Lower lobe of right lung (tissue), 2 donors: ENCODE measurements at regions not wholly inside any gene's neighbourhood (a gene's known extent, or its start where the extent isn't known, plus 50 kb on each side); places are given as distances from the start of the nearest gene placed in this dataset.

Experiments used
- ATAC-seq, 2 donors: fragments of 200-7000 bp; cut with Tn5 transposase; one replicate each; pipeline ENCODE4 v1.9.1; 2020 to 2022; ENCODE audit warnings: mild to moderate bottlenecking in 2 of 2, moderate library complexity in 2 of 2
- DNase-seq: peaks from one replicate; pipeline ENCODE4 v3.0.0-alpha.2; 2020
- H3K27ac ChIP-seq: fragments of 200-600 bp; one replicate; pipeline ENCODE4 v1.8.0; 2022
- H3K27me3 ChIP-seq: fragments of 200-600 bp; one replicate; pipeline ENCODE4 v1.8.0; 2022; ENCODE audit warnings: low read depth
- H3K36me3 ChIP-seq: fragments of 200-600 bp; one replicate; pipeline ENCODE4 v1.8.0; 2022; ENCODE audit warnings: mild to moderate bottlenecking
- H3K4me1 ChIP-seq: fragments of 200-600 bp; one replicate; pipeline ENCODE4 v1.8.0; 2022
- H3K4me3 ChIP-seq: fragments of 200-600 bp; one replicate; pipeline ENCODE4 v1.8.0; 2022; ENCODE audit warnings: mild to moderate bottlenecking
- H3K9me3 ChIP-seq: fragments of 200-600 bp; one replicate; pipeline ENCODE4 v1.8.0; 2022
- CTCF ChIP-seq: fragments of 200-600 bp; IDR thresholded peaks from one replicate; pipeline ENCODE4 v1.8.0; 2022; ENCODE audit warnings: antibody characterized with exemption, mild to moderate bottlenecking
- intact Hi-C: fragments of 100-400 bp; cut with DNase I; formaldehyde crosslinking; loops from one replicate; pipeline ENCODE4 v1.11.0; 2022
- donor health status: DM: no; HTN: yes; CAD: no; lungs with severe emphysema.

DNA sequence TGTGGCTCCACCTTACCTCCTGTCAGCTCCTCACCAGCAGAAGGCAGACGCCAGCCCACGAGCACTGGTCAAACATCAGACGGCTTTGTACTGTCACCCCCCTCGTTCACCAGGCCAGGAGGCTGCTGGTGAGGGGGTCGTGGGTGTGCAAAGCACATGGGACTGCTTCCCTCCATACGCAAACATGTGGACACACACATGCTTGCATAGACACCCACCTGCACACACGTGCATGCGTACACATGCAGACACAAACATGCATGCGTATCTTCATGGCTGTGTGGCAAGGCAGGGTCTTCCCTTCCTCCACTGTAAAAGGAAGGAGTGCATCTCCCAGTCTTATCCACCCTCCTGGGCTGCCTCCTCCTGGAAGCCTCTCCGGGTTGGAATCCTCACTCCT, 178.5 kb downstream of the OLFM1 start:
- peaks cover 28% of the 10 kb centered on the region for H3K27me3 ChIP-seq
- no peak for TF ChIP-seq CTCF
- no peak for ATAC-seq

DNA sequence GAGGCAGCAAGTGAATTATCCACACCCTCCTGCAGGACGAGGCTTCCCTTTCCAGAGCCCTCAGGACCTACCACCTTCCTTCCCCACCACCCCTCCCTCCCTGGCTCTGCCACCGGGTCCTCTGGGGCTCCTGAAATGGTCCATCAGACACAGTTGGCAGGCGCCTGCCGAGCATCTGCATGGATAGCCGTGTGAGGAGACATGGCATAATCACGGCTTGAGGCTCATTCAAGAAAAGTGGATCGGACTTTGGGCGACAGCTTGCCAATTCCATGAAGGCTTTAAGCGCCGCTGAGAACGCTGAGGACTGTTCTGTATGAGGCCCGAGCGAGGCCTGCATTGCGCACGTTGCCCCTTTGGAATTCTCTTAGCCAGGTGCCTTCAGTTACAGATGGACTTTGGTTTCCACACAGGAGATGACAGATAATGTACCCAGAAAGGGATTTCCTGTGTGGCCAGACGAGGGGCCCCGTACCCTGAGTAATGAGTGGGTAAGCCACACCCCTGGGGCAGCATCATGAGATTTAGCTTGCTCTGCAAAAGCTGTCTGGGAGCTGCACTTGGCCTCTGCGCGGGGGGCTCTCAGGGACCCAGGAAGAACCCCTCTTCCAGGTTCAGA, 179.8 kb downstream of the OLFM1 start:
- H3K4me1 ChIP-seq, result no peaks in the 10 kb centered on the region
- intact Hi-C loops, result no loop called here
- DNase-seq, result no peak
- TF ChIP-seq CTCF, result no peak
- ATAC-seq, result no peak
- no peak overlapping the region for H3K27ac ChIP-seq
- no peaks in the 10 kb centered on the region for H3K36me3 ChIP-seq
- no peak overlapping the region for H3K4me3 ChIP-seq
- H3K27me3 ChIP-seq, result peaks cover 28% of the 10 kb centered on the region
- no peaks in the 10 kb centered on the region for H3K9me3 ChIP-seq

More for the DNA sequence above, 178.5 kb downstream of the OLFM1 start:
- H3K9me3 ChIP-seq, result no peaks in the 10 kb centered on the region
- H3K36me3 ChIP-seq, result no peaks in the 10 kb centered on the region
- H3K27ac ChIP-seq, result no peak overlapping the region
- intact Hi-C loops, result no loop called here
- no peak overlapping the region for H3K4me3 ChIP-seq
- H3K4me1 ChIP-seq, result no peaks in the 10 kb centered on the region
- no peak for DNase-seq

- no peak for TF ChIP-seq CTCF
- H3K4me3 ChIP-seq, result no peak overlapping the region
- DNase-seq (no peak), ATAC-seq (no peak)
- intact Hi-C loops, result no loop called here
- H3K27me3 ChIP-seq, result peaks cover 24% of the 10 kb centered on the region
- no peaks in the 10 kb centered on the region for H3K4me1 ChIP-seq
- H3K27ac ChIP-seq, result no peak overlapping the region
- no peaks in the 10 kb centered on the region for H3K36me3 ChIP-seq
- H3K9me3 ChIP-seq, result no peaks in the 10 kb centered on the region
These were observed 180.6 kb downstream of the OLFM1 start for GRCh38 chr9:135268031-135268430.

DNA sequence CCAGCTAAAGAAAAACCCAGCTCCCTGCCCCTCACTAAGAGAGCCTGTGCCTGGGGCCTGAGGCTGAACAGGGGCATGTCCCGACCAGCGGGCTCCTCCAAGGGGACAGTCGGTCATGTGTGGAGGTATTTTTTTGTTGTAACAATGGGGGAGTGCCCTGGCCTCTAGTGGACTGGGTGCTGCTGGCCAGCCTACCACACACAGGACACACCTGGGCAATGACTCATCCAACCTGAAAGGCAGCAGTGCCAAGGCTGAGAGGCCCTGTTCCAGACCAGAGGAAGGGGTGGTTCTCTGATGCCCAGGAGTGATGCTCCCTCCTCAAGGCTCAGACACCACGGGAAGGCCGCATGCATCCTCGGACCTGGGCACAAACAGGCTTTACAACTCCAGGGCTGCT, 181.5 kb downstream of the OLFM1 start:
- peaks cover 29% of the 10 kb centered on the region for H3K27me3 ChIP-seq
- no peak for DNase-seq
- no peak for TF ChIP-seq CTCF
- H3K27ac ChIP-seq, result no peak overlapping the region
- no peak for ATAC-seq
- no peak overlapping the region for H3K4me3 ChIP-seq
- H3K9me3 ChIP-seq, result no peaks in the 10 kb centered on the region
- no peaks in the 10 kb centered on the region for H3K36me3 ChIP-seq
- H3K4me1 ChIP-seq, result no peaks in the 10 kb centered on the region
- intact Hi-C loops, result no loop called here

DNA sequence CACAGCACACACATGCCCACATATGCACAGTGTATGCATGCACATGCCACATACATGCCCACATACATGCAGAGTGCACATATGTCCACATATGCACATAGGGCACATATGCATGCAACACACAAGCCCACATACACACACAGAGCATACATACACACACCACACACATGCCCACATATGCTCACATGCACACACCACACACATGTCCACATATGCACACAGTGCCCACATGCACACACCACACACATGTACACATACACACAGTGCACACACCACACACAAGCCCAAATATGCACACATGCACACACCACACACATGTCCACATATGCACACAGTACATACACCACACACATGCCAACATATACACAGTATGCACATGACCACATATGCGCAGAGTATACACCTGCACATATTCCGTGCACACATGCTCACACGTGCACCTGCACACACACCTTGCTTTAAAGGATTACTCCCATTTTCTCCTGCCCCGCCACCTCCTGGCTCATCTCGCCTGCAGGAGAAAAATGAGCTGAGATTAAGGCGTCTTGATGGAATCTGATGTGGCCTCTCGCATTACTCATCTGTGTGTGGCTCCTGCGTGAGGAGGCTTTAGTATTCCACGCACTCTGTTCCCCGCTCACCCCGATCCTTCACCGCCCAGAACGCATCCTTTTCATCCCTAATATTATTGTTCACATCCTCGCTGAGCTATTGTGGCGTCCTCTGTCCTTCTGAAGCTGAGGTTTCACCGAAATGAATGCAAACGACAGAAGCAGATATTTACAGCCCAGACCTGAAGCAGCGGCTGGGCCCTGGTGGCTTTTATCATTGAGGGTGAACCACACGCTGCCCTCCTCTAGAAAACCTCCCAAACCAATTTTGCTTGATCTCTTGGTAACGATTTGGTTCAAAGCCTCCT, 182.7 kb downstream of the OLFM1 start:
- intact Hi-C loops, result no loop called here
- ATAC-seq, result no peak
- TF ChIP-seq CTCF, result no peak
- Histone ChIP-seq H3K4me3 (no peak overlapping the region), H3K27me3 (peaks cover 29% of the 10 kb centered on the region), H3K9me3 (no peaks in the 10 kb centered on the region), H3K27ac (no peak overlapping the region), H3K4me1 (no peaks in the 10 kb centered on the region), H3K36me3 (no peaks in the 10 kb centered on the region)
- DNase-seq, result no peak
